GM23248 (cell line): ENCODE measurements at regions not wholly inside any gene's neighbourhood (a gene's known extent, or its start where the extent isn't known, plus 50 kb on each side); places are given as distances from the start of the nearest gene placed in this dataset.

Experiments used
- EZH2 ChIP-seq: fragments of 200-600 bp; sonication (generic); IDR thresholded peaks from 2 replicates; pipeline ENCODE4 v1.6.1; 2018; ENCODE audit warnings: antibody characterized with exemption, mild to moderate bottlenecking; ENCODE audit not compliant: insufficient read depth, poor library complexity, severe bottlenecking
- EZH2phosphoT487 ChIP-seq: fragments of 200-600 bp; sonication (generic); IDR thresholded peaks from 2 replicates; pipeline ENCODE4 v1.6.1; 2018; ENCODE audit warnings: antibody characterized with exemption, moderate library complexity, mild to moderate bottlenecking, low read depth; ENCODE audit not compliant: insufficient read depth

DNA sequence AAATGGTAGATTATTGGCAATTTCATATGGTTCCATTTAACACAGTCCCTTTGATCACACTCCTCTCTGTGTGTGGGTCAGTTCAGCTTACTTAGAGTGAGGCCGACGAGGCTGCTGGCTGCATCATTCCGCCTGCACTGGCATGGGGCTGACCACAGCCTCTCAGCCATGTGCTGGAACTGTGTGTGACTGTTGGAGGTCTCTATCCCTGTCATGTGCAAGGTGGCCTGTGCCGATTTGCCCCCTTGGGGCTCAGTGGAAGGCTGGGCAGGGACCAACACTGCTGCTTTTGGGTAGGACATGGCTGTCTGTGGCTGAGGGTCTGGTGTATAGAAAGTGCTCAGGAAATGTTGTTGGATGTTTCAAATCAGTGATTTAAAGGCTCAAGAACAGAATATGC is 454.0 kb upstream of the HS6ST1 start:
- no peak for TF ChIP-seq EZH2phosphoT487
- TF ChIP-seq EZH2: no peak
